Fibroblast of pulmonary artery (primary cell): ENCODE measurements at regions not wholly inside any gene's neighbourhood (a gene's known extent, or its start where the extent isn't known, plus 50 kb on each side); places are given as distances from the start of the nearest gene placed in this dataset.

Experiments
- DNase-seq: peaks from one replicate; pipeline ENCODE4 v3.0.0-alpha.2; 2010; ENCODE audit warnings: low read depth
- H3K4me3 ChIP-seq: replicated peaks from 2 replicates; pipeline ENCODE4 v1.5.1; 2011; ENCODE audit warnings: low read depth, mild to moderate bottlenecking, control low read depth, low read length, moderate library complexity
- CTCF ChIP-seq: IDR thresholded peaks from 2 replicates; pipeline ENCODE4 v1.5.1; 2011; ENCODE audit warnings: mild to moderate bottlenecking, control low read depth, low read length, inconsistent platforms; ENCODE audit errors: missing control alignments

GRCh38 chr1:243917177-243917862, 67.3 kb upstream of the AKT3 start:
- TF ChIP-seq CTCF = no peak
- peak; percentile 88 for DNase-seq
- peak overlapping the region; percentile 62 for H3K4me3 ChIP-seq

GRCh38 chr1:243916160-243916559, 66.1 kb upstream of the AKT3 start:
- no peak overlapping the region for H3K4me3 ChIP-seq
- DNase-seq = peak; percentile 39
- no peak for TF ChIP-seq CTCF

- no peak for TF ChIP-seq CTCF
- no peak for DNase-seq
- no peak overlapping the region for H3K4me3 ChIP-seq
These were observed 62.3 kb upstream of the AKT3 start for GRCh38 chr1:243912347-243912746.

- TF ChIP-seq CTCF = no peak
- no peak overlapping the region for H3K4me3 ChIP-seq
- no peak for DNase-seq
These were observed 60.6 kb upstream of the AKT3 start for GRCh38 chr1:243910607-243911006.

GRCh38 chr1:243903895-243904294, 53.9 kb upstream of the AKT3 start:
- no peak for TF ChIP-seq CTCF
- peak; percentile 57 for DNase-seq
- no peak overlapping the region for H3K4me3 ChIP-seq

- TF ChIP-seq CTCF = no peak
- H3K4me3 ChIP-seq = no peak overlapping the region
These were observed 53.0 kb upstream of the AKT3 start for GRCh38 chr1:243903041-243903440.

GRCh38 chr1:243902100-243902499, 52.1 kb upstream of the AKT3 start:
- H3K4me3 ChIP-seq = no peak overlapping the region
- no peak for DNase-seq
- TF ChIP-seq CTCF = no peak

More at GRCh38 chr1:243903041-243903440, 53.0 kb upstream of the AKT3 start:
- no peak for DNase-seq
